ENCODE measurements at regions not wholly inside any gene's neighbourhood (a gene's known extent, or its start where the extent isn't known, plus 50 kb on each side); places are given as distances from the start of the nearest gene placed in this dataset.

GRCh38 chr17:71316176-71316897, 804.5 kb upstream of the SOX9 start:
- no peak for DNase-seq

- no peak for DNase-seq
Measured at GRCh38 chr17:71320009-71320796, 800.6 kb upstream of the SOX9 start.

GRCh38 chr17:71325117-71325516, 795.7 kb upstream of the SOX9 start:
- no peak for DNase-seq

- DNase-seq = no peak
Measured at GRCh38 chr17:71325886-71326285, 794.9 kb upstream of the SOX9 start.

- DNase-seq = no peak
Measured at GRCh38 chr17:71327376-71328059, 793.3 kb upstream of the SOX9 start.

- DNase-seq = no peak
Measured at GRCh38 chr17:71329310-71330098, 791.3 kb upstream of the SOX9 start.

- no peak for DNase-seq
Measured at GRCh38 chr17:71330099-71330375, 790.8 kb upstream of the SOX9 start.

- no peak for DNase-seq
Measured at GRCh38 chr17:71331754-71332325, 789.0 kb upstream of the SOX9 start.

- DNase-seq = peak; percentile 27
Measured at GRCh38 chr17:71334048-71334751, 786.6 kb upstream of the SOX9 start.

GRCh38 chr17:71335212-71335611, 785.6 kb upstream of the SOX9 start:
- DNase-seq = no peak

- no peak for DNase-seq
Measured at GRCh38 chr17:71337938-71338337, 782.9 kb upstream of the SOX9 start.

GRCh38 chr17:71338396-71338795, 782.4 kb upstream of the SOX9 start:
- DNase-seq = no peak

- no peak for DNase-seq
Measured at GRCh38 chr17:71339206-71339605, 781.6 kb upstream of the SOX9 start.

- DNase-seq = no peak
Measured at GRCh38 chr17:71342737-71343136, 778.1 kb upstream of the SOX9 start.

GRCh38 chr17:71349908-71350600, 770.8 kb upstream of the SOX9 start:
- DNase-seq = no peak

GRCh38 chr17:71360301-71360700, 760.5 kb upstream of the SOX9 start:
- no peak for DNase-seq

- DNase-seq = no peak
Measured at GRCh38 chr17:71361656-71362450, 759.0 kb upstream of the SOX9 start.

- DNase-seq = no peak
Measured at GRCh38 chr17:71363661-71364060, 757.2 kb upstream of the SOX9 start.

GRCh38 chr17:71371809-71372208, 749.0 kb upstream of the SOX9 start:
- DNase-seq = no peak

- DNase-seq = no peak
Measured at GRCh38 chr17:71375948-71376347, 744.9 kb upstream of the SOX9 start.

- no peak for DNase-seq
Measured at GRCh38 chr17:71376933-71377332, 743.9 kb upstream of the SOX9 start.
